NCI-H2227 (cell line): ENCODE measurements at regions not wholly inside any gene's neighbourhood (a gene's known extent, or its start where the extent isn't known, plus 50 kb on each side); places are given as distances from the start of the nearest gene placed in this dataset.
"Not testable (repeated sequence)": the region's sequence is repeated elsewhere in the genome, so short reads cannot be mapped to it uniquely, and the experiment has no call there.

Experiments used
- DNase-seq: peaks from one replicate; lab custom pipeline; 2025; ENCODE audit not compliant: unreplicated experiment; lab: John Stamatoyannopoulos, UW

- DNase-seq = no peak
Measured at GRCh38 chr10:105592468-105592867, 951.4 kb downstream of the SORCS3 start.

GRCh38 chr10:105586451-105587098 lies 945.5 kb downstream of the SORCS3 start:
- DNase-seq = no peak

- no peak for DNase-seq
Measured at GRCh38 chr10:105585753-105586152, 944.7 kb downstream of the SORCS3 start.

GRCh38 chr10:105585171-105585570 lies 944.1 kb downstream of the SORCS3 start:
- no peak for DNase-seq

DNA sequence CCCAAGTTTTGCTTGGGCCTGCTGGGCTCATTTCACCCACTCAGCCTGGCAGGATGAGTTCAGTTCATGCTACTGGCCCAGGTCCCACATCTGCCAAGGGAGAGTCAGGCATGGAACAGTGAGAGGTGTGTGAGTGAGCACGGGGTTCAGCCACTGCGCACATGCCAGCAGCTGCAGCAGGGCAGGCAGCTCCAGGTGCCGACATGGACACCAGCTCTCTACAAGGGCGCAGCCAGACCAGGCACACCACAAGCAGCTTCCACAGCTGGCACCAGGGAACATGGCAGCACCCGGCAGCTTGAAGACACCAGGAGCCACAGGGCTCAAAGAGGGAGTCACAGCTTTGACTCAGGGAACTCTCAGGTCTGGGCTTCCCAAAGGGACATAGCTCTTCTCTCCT lies 938.0 kb downstream of the SORCS3 start:
- DNase-seq = no peak

- no peak for DNase-seq
Measured at GRCh38 chr10:105577865-105578607, 936.9 kb downstream of the SORCS3 start.

DNA sequence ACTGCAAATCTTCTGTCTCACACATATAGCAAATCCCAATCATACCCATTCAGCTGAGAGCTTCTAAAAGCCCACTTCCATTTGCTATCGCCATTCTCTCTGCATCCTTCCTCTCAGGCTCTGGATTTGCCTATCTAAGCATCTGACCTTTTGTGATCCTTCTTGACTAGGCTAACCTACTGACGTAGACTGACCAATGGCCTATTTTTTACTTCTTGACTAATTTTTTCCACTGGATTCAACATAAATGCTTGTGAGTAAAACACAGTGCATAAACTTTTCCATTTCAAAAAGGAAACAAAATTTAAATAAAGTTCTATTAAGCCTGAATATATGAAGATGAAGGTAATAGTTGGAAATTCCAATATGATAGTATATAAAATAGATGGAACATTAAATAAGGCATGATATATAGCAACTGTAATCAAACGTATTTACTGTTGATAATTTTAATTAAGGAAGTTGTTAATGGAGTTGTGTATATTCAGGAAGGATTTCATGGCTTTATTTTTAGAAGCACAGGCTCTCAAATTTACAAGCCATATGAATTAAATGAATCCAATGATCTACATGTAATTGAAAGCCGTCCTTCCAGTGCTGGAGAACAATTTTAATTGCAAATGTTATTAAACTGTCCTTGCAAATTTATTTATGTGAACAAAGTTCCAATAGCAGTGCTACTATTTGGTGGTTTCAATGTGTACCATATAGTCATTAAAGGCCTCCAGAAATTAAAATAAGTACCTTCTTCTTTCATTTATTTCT lies 918.4 kb downstream of the SORCS3 start:
- DNase-seq = no peak

DNA sequence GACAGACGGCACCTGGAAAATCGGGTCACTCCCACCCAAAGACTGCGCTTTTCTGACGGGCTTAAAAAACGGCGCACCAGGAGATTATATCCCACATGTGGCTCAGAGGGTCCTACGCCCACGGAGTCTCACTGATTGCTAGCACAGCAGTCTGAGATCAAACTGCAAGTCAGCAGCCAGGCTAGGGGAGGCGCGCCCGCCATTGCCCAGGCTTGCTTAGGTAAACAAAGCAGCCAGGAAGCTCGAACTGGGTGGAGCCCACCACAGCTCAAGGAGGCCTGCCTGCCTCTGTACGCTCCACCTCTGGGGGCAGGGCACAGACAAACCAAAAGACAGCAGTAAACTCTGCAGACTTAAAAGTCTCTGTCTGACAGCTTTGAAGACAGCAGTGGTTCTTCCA lies 909.4 kb downstream of the SORCS3 start:
- DNase-seq = not testable (repeated sequence)

- no peak for DNase-seq
Measured at GRCh38 chr10:105549731-105550130, 908.6 kb downstream of the SORCS3 start.

- DNase-seq = no peak
Measured at GRCh38 chr10:105545101-105545500, 904.0 kb downstream of the SORCS3 start.

GRCh38 chr10:105540381-105540780 lies 899.3 kb downstream of the SORCS3 start:
- no peak for DNase-seq

DNA sequence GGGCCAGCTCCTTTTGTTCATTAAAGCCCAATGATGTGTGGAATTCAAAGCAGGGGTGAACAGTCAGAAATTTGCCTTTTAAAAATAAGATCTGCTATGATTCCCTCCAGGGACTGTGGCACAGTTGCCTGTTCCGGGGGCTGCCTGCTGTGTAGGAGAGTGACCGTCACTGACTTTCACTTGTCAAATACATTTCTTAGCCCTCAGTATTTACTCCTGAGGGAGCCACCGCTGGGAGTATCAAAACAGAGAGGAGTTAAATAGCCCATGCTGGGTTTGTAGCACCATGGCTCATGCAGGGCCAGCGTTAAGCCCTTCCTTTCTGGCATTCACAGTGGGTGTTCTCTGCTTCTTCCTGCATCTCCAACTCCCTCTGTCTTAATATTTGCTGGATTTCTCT lies 897.8 kb downstream of the SORCS3 start:
- no peak for DNase-seq

DNA sequence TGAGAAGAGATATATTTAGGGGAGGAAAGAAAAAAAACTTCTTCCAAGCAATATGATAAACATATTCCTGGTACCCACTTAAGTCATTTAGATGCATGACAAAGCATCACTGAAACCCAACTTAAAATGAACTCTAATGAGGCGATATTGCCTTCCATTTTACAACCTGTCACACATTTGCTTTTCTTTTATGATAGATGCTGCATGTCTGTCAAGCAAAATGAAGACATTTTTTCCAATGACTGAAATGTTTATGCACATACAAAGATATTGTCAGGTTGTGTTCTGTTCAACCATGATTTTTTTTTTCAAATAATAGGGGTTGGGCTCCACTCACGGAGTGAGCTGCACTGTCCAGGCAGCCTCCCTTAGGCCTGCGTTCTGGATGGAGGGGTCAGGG lies 894.4 kb downstream of the SORCS3 start:
- no peak for DNase-seq

DNA sequence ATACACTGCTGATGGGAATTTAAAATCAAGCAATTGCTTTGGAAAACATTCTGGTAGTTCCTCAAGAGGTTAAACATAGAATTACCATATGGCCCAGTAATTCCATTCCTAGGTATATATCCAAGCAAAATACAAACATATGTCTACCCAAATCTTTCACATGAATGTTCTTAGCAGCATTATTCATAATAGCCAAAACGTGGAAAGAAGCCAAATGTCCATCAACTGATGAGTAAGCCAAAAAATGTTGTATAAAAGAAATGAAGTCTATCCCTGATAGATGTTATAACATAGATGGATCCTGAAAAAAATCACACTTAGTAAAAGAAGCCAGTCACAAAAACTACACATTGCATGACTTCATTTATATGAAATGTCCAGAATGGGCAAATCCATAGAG lies 893.0 kb downstream of the SORCS3 start:
- no peak for DNase-seq

GRCh38 chr10:105516511-105516910 lies 875.4 kb downstream of the SORCS3 start:
- DNase-seq = no peak

- no peak for DNase-seq
Measured at GRCh38 chr10:105514106-105514505, 873.0 kb downstream of the SORCS3 start.

- no peak for DNase-seq
Measured at GRCh38 chr10:105509517-105509916, 868.4 kb downstream of the SORCS3 start.

DNA sequence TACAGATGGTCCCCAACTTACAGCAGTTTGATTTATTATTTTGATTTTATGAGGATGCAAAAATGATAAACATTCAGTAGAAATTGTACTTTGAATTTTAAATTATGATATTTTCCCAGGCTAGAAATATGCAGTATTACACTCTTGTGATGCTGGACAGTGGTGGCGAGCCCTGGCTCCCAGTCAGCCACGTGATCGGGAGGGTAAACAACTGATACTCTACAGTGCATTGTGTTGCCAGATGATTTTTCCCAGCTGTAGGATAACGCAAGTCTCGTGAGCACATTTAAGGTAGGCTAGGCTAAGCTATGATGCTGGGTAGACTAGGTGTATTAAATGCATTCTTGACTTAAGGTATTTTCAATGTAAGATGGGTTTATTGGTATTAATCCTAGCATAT lies 865.2 kb downstream of the SORCS3 start:
- no peak for DNase-seq

DNA sequence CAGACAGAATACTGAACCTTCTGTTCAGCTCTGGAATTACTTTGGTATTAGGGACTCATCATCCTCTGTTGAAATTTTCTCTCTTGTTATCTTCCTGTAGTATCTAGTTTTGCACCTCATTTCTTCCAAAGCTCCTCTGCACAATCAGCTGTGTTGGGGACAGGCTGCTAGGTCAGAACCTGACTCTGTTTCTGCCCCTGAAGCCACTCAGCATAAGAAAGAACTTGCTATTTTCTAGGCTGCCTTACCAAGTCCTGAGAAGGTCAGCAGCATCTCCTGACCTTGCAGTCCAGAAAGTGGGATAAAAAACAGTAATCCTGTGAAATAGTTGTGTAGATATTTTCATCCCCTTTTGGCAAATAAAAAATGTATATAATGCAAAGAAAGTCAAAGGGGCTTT lies 862.6 kb downstream of the SORCS3 start:
- no peak for DNase-seq

DNA sequence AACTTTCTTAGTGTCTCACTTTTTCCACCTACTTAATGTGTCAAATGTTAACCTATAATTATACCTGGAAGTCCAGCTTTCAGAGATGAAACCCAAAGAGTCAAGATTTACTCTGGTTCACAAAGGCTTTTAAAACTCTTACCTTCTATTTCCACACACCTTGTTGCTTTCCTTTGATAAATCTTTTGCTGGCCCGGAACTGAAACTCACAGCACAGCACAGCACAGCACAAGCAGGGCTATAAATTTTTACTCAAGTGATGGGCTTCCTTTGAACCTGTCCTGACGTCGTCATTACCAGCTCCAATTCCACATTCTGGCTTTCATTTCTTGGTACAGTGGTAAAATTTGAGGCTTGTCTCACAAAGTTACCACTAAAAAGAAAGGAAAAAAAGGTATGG lies 861.0 kb downstream of the SORCS3 start:
- no peak for DNase-seq

- DNase-seq = no peak
Measured at GRCh38 chr10:105494944-105495343, 853.9 kb downstream of the SORCS3 start.

DNA sequence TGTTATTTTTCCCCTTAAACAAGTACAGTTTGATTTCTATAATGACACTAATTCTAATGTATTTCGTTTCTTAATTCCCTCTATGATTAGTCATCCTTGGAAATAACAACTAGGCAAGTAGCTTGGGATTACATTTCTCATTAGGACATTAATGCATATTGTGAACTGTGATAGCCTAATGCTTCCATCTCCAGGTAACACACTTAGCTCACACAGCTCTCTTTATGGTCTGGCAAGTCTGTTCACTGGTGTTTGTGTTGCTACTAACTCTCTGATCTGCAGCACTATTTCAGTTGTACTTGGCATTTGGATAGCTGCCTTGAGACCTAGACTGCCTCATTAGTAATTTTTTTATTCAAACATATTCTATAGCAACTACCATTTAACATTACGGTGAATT lies 853.2 kb downstream of the SORCS3 start:
- DNase-seq = no peak
